KMS-11 (cell line): ENCODE measurements at regions not wholly inside any gene's neighbourhood (a gene's known extent, or its start where the extent isn't known, plus 50 kb on each side); places are given as distances from the start of the nearest gene placed in this dataset.

Experiments
- H2AFZ ChIP-seq: fragments of 200-600 bp; sonication (generic); 2 replicates; pipeline ENCODE4 v1.6.1; 2016; ENCODE audit warnings: antibody characterized with exemption, mixed run types, low read depth
- H3K27ac ChIP-seq: fragments of 200-600 bp; sonication (generic); 2 replicates; pipeline ENCODE4 v1.6.1; 2016; ENCODE audit warnings: mild to moderate bottlenecking, mixed run types
- H3K27me3 ChIP-seq: fragments of 200-600 bp; sonication (generic); 2 replicates; pipeline ENCODE4 v1.6.1; 2017; ENCODE audit warnings: mild to moderate bottlenecking, low read depth, mixed run types, moderate library complexity; ENCODE audit not compliant: insufficient read depth
- H3K36me3 ChIP-seq: fragments of 200-600 bp; sonication (generic); 2 replicates; pipeline ENCODE4 v1.6.1; 2017; ENCODE audit warnings: mild to moderate bottlenecking, mixed run types; ENCODE audit not compliant: insufficient read depth
- H3K4me1 ChIP-seq: fragments of 200-600 bp; sonication (generic); 2 replicates; pipeline ENCODE4 v1.6.1; 2016; ENCODE audit warnings: mild to moderate bottlenecking, low read depth, mixed run types; ENCODE audit not compliant: poor library complexity, severe bottlenecking
- H3K4me2 ChIP-seq: fragments of 200-600 bp; sonication (generic); 2 replicates; pipeline ENCODE4 v1.7.0; 2016; ENCODE audit warnings: mild to moderate bottlenecking, mixed run types
- H3K4me3 ChIP-seq: fragments of 200-600 bp; sonication (generic); IDR thresholded peaks from 2 replicates; pipeline ENCODE4 v1.6.1; 2017; ENCODE audit warnings: low read depth, low read length, mixed read lengths; ENCODE audit not compliant: insufficient read depth
- H3K79me2 ChIP-seq: fragments of 200-600 bp; sonication (generic); 2 replicates; pipeline ENCODE4 v1.6.1; 2016; ENCODE audit warnings: low read depth, mixed run types; ENCODE audit not compliant: insufficient read depth
- H3K9ac ChIP-seq: fragments of 200-600 bp; sonication (generic); 2 replicates; pipeline ENCODE4 v1.6.1; 2016; ENCODE audit warnings: mild to moderate bottlenecking, mixed run types
- H4K20me1 ChIP-seq: fragments of 200-600 bp; sonication (generic); 2 replicates; pipeline ENCODE4 v1.6.1; 2016; ENCODE audit warnings: mild to moderate bottlenecking, mixed run types; ENCODE audit not compliant: insufficient read depth
- CTCF ChIP-seq: fragments of 200-600 bp; sonication (generic); conservative IDR thresholded peaks from 2 replicates; pipeline ENCODE4 v1.6.1; 2017; ENCODE audit warnings: low read depth, mild to moderate bottlenecking, antibody characterized with exemption, low read length, moderate library complexity, mixed read lengths

GRCh38 chr20:54874718-54875117 is 399.3 kb downstream of the DOK5 start:
- Histone ChIP-seq H3K36me3 (no peaks in the 10 kb centered on the region), H4K20me1 (no peaks in the 10 kb centered on the region), H2AFZ (no peak overlapping the region), H3K4me1 (no peaks in the 10 kb centered on the region), H3K4me2 (no peak overlapping the region), H3K4me3 (no peak overlapping the region), H3K9ac (no peak overlapping the region), H3K27ac (no peak overlapping the region), H3K79me2 (no peaks in the 10 kb centered on the region), H3K27me3 (no peaks in the 10 kb centered on the region)
- no peak for TF ChIP-seq CTCF

GRCh38 chr20:54872440-54872839 is 397.0 kb downstream of the DOK5 start:
- Histone ChIP-seq H3K4me1 (no peaks in the 10 kb centered on the region), H3K27me3 (no peaks in the 10 kb centered on the region), H3K79me2 (no peaks in the 10 kb centered on the region), H3K4me2 (no peak overlapping the region), H3K4me3 (no peak overlapping the region), H4K20me1 (no peaks in the 10 kb centered on the region), H2AFZ (no peak overlapping the region), H3K9ac (no peak overlapping the region), H3K27ac (no peak overlapping the region), H3K36me3 (no peaks in the 10 kb centered on the region)
- no peak for TF ChIP-seq CTCF

GRCh38 chr20:54869765-54870164 is 394.4 kb downstream of the DOK5 start:
- Histone ChIP-seq H3K4me2 (no peak overlapping the region), H3K79me2 (no peaks in the 10 kb centered on the region), H4K20me1 (no peaks in the 10 kb centered on the region), H3K27me3 (no peaks in the 10 kb centered on the region), H3K4me3 (no peak overlapping the region), H3K9ac (no peak overlapping the region), H3K36me3 (no peaks in the 10 kb centered on the region), H3K4me1 (no peaks in the 10 kb centered on the region), H3K27ac (no peak overlapping the region), H2AFZ (no peak overlapping the region)
- no peak for TF ChIP-seq CTCF

GRCh38 chr20:54865273-54865672 is 389.9 kb downstream of the DOK5 start:
- no peaks in the 10 kb centered on the region for H3K36me3 ChIP-seq
- H3K27me3 ChIP-seq, result no peaks in the 10 kb centered on the region
- H3K9ac ChIP-seq, result no peak overlapping the region
- H3K4me3 ChIP-seq, result no peak overlapping the region
- no peaks in the 10 kb centered on the region for H4K20me1 ChIP-seq
- no peaks in the 10 kb centered on the region for H3K4me1 ChIP-seq
- H3K4me2 ChIP-seq, result no peak overlapping the region
- no peak overlapping the region for H3K27ac ChIP-seq
- no peak overlapping the region for H2AFZ ChIP-seq
- no peaks in the 10 kb centered on the region for H3K79me2 ChIP-seq
- no peak for TF ChIP-seq CTCF

- H3K4me3 ChIP-seq, result no peak overlapping the region
- H3K4me1 ChIP-seq, result no peaks in the 10 kb centered on the region
- no peaks in the 10 kb centered on the region for H3K27me3 ChIP-seq
- no peak overlapping the region for H3K27ac ChIP-seq
- H2AFZ ChIP-seq, result no peak overlapping the region
- no peaks in the 10 kb centered on the region for H4K20me1 ChIP-seq
- no peak overlapping the region for H3K9ac ChIP-seq
- H3K4me2 ChIP-seq, result no peak overlapping the region
- H3K36me3 ChIP-seq, result no peaks in the 10 kb centered on the region
- no peak for TF ChIP-seq CTCF
- H3K79me2 ChIP-seq, result no peaks in the 10 kb centered on the region
Measured at GRCh38 chr20:54860716-54861115, 385.3 kb downstream of the DOK5 start.
